ENCODE measurements at regions not wholly inside any gene's neighbourhood (a gene's known extent, or its start where the extent isn't known, plus 50 kb on each side); places are given as distances from the start of the nearest gene placed in this dataset.

DNA sequence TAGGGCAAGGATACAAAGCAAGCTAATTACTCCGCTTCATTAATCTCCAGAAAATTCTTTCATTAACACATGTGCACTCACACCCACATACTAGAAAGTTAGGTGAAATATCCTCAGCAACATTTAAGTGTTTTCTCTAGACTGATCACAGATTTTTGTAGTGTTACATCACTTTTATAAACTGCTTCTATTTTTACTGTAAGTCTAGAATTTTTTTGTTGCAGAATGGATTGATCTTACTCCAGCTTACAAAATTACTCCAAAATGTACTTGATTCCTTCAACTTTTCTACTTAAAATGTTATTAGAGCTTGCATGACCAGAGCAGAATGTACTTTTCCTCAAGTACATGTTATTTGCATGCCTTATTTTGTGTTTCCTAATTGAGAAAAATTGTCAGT, 2325.2 kb downstream of the PCDH7 start:
- 32 to 50% methylated on average over 1 of the region's 1 CpG for WGBS, 2 donors
- TF ChIP-seq, protein P1, sequence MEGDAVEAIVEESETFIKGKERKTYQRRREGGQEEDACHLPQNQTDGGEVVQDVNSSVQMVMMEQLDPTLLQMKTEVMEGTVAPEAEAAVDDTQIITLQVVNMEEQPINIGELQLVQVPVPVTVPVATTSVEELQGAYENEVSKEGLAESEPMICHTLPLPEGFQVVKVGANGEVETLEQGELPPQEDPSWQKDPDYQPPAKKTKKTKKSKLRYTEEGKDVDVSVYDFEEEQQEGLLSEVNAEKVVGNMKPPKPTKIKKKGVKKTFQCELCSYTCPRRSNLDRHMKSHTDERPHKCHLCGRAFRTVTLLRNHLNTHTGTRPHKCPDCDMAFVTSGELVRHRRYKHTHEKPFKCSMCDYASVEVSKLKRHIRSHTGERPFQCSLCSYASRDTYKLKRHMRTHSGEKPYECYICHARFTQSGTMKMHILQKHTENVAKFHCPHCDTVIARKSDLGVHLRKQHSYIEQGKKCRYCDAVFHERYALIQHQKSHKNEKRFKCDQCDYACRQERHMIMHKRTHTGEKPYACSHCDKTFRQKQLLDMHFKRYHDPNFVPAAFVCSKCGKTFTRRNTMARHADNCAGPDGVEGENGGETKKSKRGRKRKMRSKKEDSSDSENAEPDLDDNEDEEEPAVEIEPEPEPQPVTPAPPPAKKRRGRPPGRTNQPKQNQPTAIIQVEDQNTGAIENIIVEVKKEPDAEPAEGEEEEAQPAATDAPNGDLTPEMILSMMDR (IDR thresholded peaks at IDR 0.05): no peak
- TF ChIP-seq EP300 (IDR thresholded peaks at IDR 0.05): no peak
- TF ChIP-seq POLR2A (IDR thresholded peaks at IDR 0.05): no peak
- Histone ChIP-seq H3K4me3 (no peak overlapping the region), H3K27ac (no peak overlapping the region), H3K27me3 (no peaks in the 10 kb centered on the region), H3K4me1 (peaks cover 0 to 4% (median 0%) of the 10 kb centered on the region in 4 donors), H3K36me3 (no peaks in the 10 kb centered on the region), H3K9me3 (no peaks in the 10 kb centered on the region)
- DNase-seq (ENCODE audit: low spot score in 2 of 2): no peak

DNA sequence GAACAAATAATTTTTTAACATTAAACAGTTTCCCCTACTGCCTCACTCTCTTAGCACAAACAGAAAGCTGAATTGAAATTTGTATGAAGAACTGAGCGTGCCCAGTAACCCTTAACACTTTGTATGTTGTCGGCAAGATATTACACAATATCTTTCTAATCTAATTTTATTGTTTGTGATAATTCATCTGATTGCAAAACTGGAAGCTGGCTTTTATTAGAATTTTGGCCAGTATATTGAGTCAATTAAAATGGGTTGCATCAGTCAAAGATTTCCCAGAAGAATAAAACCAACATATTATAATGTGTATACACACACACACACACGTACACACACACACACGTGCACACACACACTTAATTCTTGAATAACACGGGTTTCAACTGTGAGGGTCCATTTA, 2332.1 kb downstream of the PCDH7 start:
- peak in 1 of 2 donors; percentile 21 for DNase-seq (ENCODE audit: low spot score in 2 of 2)
- Histone ChIP-seq H3K9me3 (no peaks in the 10 kb centered on the region), H3K4me3 (no peak overlapping the region), H3K36me3 (no peaks in the 10 kb centered on the region), H3K27ac (peak overlapping the region in 2 of 4 donors; percentile 40 to 60), H3K27me3 (no peaks in the 10 kb centered on the region), H3K4me1 (peaks cover 0 to 30% (median 0%) of the 10 kb centered on the region in 4 donors)
- 52 to 55% methylated on average over 5 of the region's 5 CpGs for WGBS, 2 donors
- TF ChIP-seq POLR2A (IDR thresholded peaks at IDR 0.05) (no peak), EP300 (IDR thresholded peaks at IDR 0.05) (peak in 1 of 2 donors; percentile 43)
- TF ChIP-seq, protein P1 (IDR thresholded peaks at IDR 0.05): no peak

DNA sequence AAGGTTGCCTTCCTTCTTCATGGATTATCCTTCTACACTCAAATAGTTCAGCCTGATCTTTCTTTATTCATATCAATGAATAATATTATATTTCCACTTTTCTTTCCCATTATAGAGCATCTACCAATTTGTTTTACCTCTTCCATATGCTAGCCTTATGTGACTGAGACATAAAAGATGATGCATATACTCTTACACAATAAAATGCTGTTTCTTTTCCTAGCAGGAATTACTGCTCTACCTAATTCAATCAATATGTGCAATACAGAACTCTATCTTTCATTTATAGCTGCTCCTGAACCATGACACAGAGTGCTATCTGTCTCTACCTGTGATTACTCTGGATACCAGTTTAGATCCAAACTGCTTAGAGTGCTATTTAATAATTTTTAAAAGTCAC, 2334.0 kb downstream of the PCDH7 start:
- Histone ChIP-seq H3K27me3 (no peaks in the 10 kb centered on the region), H3K36me3 (no peaks in the 10 kb centered on the region), H3K27ac (peak overlapping the region in 1 of 4 donors; percentile 49), H3K9me3 (no peaks in the 10 kb centered on the region), H3K4me1 (peaks cover 0 to 30% (median 0%) of the 10 kb centered on the region in 4 donors), H3K4me3 (no peak overlapping the region)
- DNase-seq (ENCODE audit: low spot score in 2 of 2): no peak
- TF ChIP-seq, protein P1 (IDR thresholded peaks at IDR 0.05): no peak
- no peak for TF ChIP-seq EP300 (IDR thresholded peaks at IDR 0.05)
- TF ChIP-seq POLR2A (IDR thresholded peaks at IDR 0.05): no peak

DNA sequence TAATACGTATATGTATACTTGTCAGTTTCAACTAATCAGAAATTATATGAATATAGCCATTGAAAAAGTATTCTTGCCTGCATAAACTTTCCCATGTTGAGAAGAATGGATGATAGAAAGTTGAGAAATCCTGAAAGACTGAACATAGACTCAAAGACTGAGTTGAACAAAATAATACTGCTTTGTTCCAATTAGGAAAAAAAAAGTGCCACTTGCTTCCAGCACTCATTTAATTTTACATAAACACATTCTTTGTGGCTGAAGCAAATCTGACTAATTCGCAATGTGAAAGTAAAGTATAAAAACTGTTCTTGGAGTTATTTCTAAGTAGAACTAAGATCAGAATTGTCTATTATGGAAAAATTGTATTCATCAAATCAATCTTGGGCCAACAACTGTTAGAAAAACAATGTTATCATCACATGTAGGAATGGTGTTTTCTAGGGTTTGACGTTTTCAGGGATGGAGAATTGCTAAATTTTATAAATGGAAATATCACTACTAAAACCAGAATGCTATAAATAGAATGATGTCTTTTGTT, 2334.6 kb downstream of the PCDH7 start:
- Histone ChIP-seq H3K27me3 (no peaks in the 10 kb centered on the region), H3K4me1 (peaks cover 0 to 30% (median 0%) of the 10 kb centered on the region in 4 donors), H3K36me3 (no peaks in the 10 kb centered on the region), H3K9me3 (no peaks in the 10 kb centered on the region), H3K4me3 (no peak overlapping the region), H3K27ac (peak overlapping the region in 2 of 4 donors; percentile 27 to 49)
- 29 to 36% methylated on average over 3 of the region's 3 CpGs for WGBS, 2 donors
- DNase-seq (ENCODE audit: low spot score in 2 of 2): no peak
- peak in 1 of 2 donors; percentile 48 for TF ChIP-seq EP300 (IDR thresholded peaks at IDR 0.05)
- TF ChIP-seq, protein P1 (IDR thresholded peaks at IDR 0.05): no peak

DNA sequence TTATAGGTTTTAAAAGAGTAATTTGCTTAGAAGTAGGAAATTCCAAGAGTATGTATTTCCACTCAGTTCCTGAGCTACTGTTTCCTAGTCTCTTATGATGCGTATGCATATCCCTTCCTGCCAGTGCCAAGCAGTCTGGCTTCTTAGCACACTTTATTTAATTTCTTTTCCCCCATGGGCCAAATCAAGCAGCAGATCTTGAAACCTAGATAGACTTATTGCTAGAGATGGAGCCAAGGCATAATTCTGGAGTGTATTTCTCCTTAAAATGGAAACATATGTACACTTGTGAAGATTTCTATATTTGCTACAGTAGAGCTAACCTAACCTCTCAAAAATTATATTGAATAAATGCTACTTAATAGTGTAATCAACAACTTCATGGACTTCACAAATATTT, 2337.6 kb downstream of the PCDH7 start:
- no peaks in the 10 kb centered on the region for H3K36me3 ChIP-seq

More for the DNA sequence above, 2337.6 kb downstream of the PCDH7 start:
- H3K9me3 ChIP-seq: no peaks in the 10 kb centered on the region
- H3K27me3 ChIP-seq: no peaks in the 10 kb centered on the region
- WGBS, 2 donors: 74 to 81% methylated on average over 1 of the region's 1 CpG
- no peak for DNase-seq (ENCODE audit: low spot score in 2 of 2)
- H3K4me3 ChIP-seq: no peak overlapping the region
- H3K27ac ChIP-seq: no peak overlapping the region
- TF ChIP-seq, protein P1 (IDR thresholded peaks at IDR 0.05): no peak
- TF ChIP-seq POLR2A (IDR thresholded peaks at IDR 0.05) (no peak), EP300 (IDR thresholded peaks at IDR 0.05) (no peak)
- peaks cover 0 to 37% (median 0%) of the 10 kb centered on the region in 4 donors for H3K4me1 ChIP-seq
